ENCODE measurements at regions not wholly inside any gene's neighbourhood (a gene's known extent, or its start where the extent isn't known, plus 50 kb on each side); places are given as distances from the start of the nearest gene placed in this dataset.

- in situ Hi-C loops (cut with HindIII; ENCODE audit: low sequenced_read_pairs): no loop called here
Measured at GRCh38 chr5:107223066-107223465, 447.7 kb downstream of the EFNA5 start.

GRCh38 chr5:107219993-107220392, 450.7 kb downstream of the EFNA5 start:
- in situ Hi-C loops (cut with HindIII; ENCODE audit: low sequenced_read_pairs): no loop called here

GRCh38 chr5:107218457-107219193, 452.1 kb downstream of the EFNA5 start:
- in situ Hi-C loops (cut with HindIII; ENCODE audit: low sequenced_read_pairs): no loop called here

- in situ Hi-C loops (cut with HindIII; ENCODE audit: low sequenced_read_pairs): no loop called here
Measured at GRCh38 chr5:107217721-107218130, 453.0 kb downstream of the EFNA5 start.

GRCh38 chr5:107216587-107216986, 454.1 kb downstream of the EFNA5 start:
- in situ Hi-C loops (cut with HindIII; ENCODE audit: low sequenced_read_pairs): no loop called here

- in situ Hi-C loops (cut with HindIII; ENCODE audit: low sequenced_read_pairs): no loop called here
Measured at GRCh38 chr5:107215611-107216010, 455.1 kb downstream of the EFNA5 start.

- in situ Hi-C loops (cut with HindIII; ENCODE audit: low sequenced_read_pairs): no loop called here
Measured at GRCh38 chr5:107213025-107213424, 457.7 kb downstream of the EFNA5 start.

- in situ Hi-C loops (cut with HindIII; ENCODE audit: low sequenced_read_pairs): no loop called here
Measured at GRCh38 chr5:107211630-107212029, 459.1 kb downstream of the EFNA5 start.

GRCh38 chr5:107208867-107209266, 461.9 kb downstream of the EFNA5 start:
- in situ Hi-C loops (cut with HindIII; ENCODE audit: low sequenced_read_pairs): no loop called here

GRCh38 chr5:107204413-107204812, 466.3 kb downstream of the EFNA5 start:
- in situ Hi-C loops (cut with HindIII; ENCODE audit: low sequenced_read_pairs): no loop called here

- in situ Hi-C loops (cut with HindIII; ENCODE audit: low sequenced_read_pairs): no loop called here
Measured at GRCh38 chr5:107203243-107203642, 467.5 kb downstream of the EFNA5 start.

GRCh38 chr5:107199756-107200155, 471.0 kb downstream of the EFNA5 start:
- in situ Hi-C loops (cut with HindIII; ENCODE audit: low sequenced_read_pairs): no loop called here

- in situ Hi-C loops (cut with HindIII; ENCODE audit: low sequenced_read_pairs): no loop called here
Measured at GRCh38 chr5:107196500-107197059, 474.2 kb downstream of the EFNA5 start.

GRCh38 chr5:107195890-107196395, 474.8 kb downstream of the EFNA5 start:
- in situ Hi-C loops (cut with HindIII; ENCODE audit: low sequenced_read_pairs): no loop called here

GRCh38 chr5:107184871-107185270, 485.9 kb downstream of the EFNA5 start:
- in situ Hi-C loops (cut with HindIII; ENCODE audit: low sequenced_read_pairs): no loop called here

- in situ Hi-C loops (cut with HindIII; ENCODE audit: low sequenced_read_pairs): no loop called here
Measured at GRCh38 chr5:107184066-107184465, 486.7 kb downstream of the EFNA5 start.

- in situ Hi-C loops (cut with HindIII; ENCODE audit: low sequenced_read_pairs): no loop called here
Measured at GRCh38 chr5:107170620-107171019, 500.1 kb downstream of the EFNA5 start.

GRCh38 chr5:107169867-107170266, 500.9 kb downstream of the EFNA5 start:
- in situ Hi-C loops (cut with HindIII; ENCODE audit: low sequenced_read_pairs): no loop called here

- in situ Hi-C loops (cut with HindIII; ENCODE audit: low sequenced_read_pairs): no loop called here
Measured at GRCh38 chr5:107168848-107169752, 501.6 kb downstream of the EFNA5 start.

- in situ Hi-C loops (cut with HindIII; ENCODE audit: low sequenced_read_pairs): no loop called here
Measured at GRCh38 chr5:107168086-107168485, 502.7 kb downstream of the EFNA5 start.

- in situ Hi-C loops (cut with HindIII; ENCODE audit: low sequenced_read_pairs): no loop called here
Measured at GRCh38 chr5:107165296-107165695, 505.4 kb downstream of the EFNA5 start.

All from endothelial cell of hepatic sinusoid (primary cell).